ENCODE measurements at regions not wholly inside any gene's neighbourhood (a gene's known extent, or its start where the extent isn't known, plus 50 kb on each side); places are given as distances from the start of the nearest gene placed in this dataset.
A peak's percentile ranks its signal among the peaks of the same experiment; 100 is the strongest.

- no peak overlapping the region for H3K4me3 ChIP-seq (replicated peaks in 1 of 2; ENCODE audit: low read depth in 2 of 2, low read length in 2 of 2)
- TF ChIP-seq, protein P1, sequence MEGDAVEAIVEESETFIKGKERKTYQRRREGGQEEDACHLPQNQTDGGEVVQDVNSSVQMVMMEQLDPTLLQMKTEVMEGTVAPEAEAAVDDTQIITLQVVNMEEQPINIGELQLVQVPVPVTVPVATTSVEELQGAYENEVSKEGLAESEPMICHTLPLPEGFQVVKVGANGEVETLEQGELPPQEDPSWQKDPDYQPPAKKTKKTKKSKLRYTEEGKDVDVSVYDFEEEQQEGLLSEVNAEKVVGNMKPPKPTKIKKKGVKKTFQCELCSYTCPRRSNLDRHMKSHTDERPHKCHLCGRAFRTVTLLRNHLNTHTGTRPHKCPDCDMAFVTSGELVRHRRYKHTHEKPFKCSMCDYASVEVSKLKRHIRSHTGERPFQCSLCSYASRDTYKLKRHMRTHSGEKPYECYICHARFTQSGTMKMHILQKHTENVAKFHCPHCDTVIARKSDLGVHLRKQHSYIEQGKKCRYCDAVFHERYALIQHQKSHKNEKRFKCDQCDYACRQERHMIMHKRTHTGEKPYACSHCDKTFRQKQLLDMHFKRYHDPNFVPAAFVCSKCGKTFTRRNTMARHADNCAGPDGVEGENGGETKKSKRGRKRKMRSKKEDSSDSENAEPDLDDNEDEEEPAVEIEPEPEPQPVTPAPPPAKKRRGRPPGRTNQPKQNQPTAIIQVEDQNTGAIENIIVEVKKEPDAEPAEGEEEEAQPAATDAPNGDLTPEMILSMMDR (IDR thresholded peaks at IDR 0.05; ENCODE audit: low read depth, low read length) = no peak
- peak in 1 of 2 donors; percentile 2 for DNase-seq (ENCODE audit: low read depth in 2 of 2)
Observed at GRCh38 chr9:93860694-93861658, 94.2 kb downstream of the BARX1 start.

DNA sequence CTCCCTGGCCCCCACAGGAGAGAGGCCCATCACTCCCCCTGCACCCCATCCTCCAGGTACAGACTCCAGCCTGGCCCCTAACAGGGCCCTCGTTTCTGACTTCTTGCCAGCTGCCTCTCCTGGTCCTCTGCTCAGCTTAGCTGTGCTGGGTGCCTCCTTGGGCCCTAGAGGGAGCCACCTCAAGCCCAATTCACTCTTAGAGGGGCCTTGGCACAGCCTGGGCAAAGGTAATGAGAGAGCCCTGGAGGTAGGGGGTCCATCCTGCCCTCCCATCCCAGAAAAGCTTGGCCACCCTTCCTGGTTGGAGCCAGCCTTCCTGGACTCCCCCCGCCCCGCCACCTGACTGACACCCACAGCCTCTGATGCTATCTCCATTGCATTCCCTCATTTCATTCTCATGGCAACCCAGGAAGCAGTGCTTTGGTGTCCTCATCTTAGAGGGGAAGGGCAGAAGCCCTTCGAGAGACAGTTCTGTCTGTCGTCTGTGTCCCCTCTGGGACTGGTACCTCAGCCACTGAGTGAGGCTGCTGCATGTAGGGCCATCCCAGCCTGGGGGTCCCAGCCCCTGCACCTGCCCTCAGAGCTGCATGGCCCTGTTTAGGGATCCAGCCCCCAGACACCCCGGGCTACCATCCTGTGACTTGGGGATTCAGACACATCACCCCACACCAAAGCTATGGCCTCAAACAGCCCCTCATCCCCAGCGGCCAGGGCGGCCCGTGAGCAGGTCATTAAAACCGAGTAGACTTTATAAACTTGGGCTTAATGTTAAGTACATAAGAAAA, 95.5 kb downstream of the BARX1 start:
- DNase-seq (ENCODE audit: low read depth in 2 of 2) = no peak
- H3K4me3 ChIP-seq (replicated peaks in 1 of 2; ENCODE audit: low read depth in 2 of 2, low read length in 2 of 2) = no peak overlapping the region
- TF ChIP-seq, protein P1 (IDR thresholded peaks at IDR 0.05; ENCODE audit: low read depth, low read length) = no peak

DNA sequence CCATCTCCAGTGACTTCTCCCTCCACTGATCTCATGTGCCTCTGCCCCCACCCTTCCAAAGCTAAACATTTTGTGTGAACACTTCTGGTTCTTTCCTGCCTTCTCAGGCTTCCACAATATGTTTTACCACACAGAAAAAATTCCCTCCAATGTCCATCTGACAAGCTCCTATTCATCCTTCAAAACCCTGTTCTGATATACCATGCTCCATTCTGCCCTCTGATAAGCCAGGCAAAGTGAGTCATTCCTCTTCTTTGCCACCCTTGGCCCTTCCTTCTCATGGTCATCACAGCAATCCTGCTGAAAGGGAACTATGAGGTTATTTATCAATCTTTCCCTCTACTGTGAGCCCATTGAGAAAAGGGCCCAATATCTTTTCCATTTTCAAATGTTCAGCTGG, 97.6 kb downstream of the BARX1 start:
- no peak for DNase-seq (ENCODE audit: low read depth in 2 of 2)
- no peak overlapping the region for H3K4me3 ChIP-seq (replicated peaks in 1 of 2; ENCODE audit: low read depth in 2 of 2, low read length in 2 of 2)
- TF ChIP-seq, protein P1 (IDR thresholded peaks at IDR 0.05; ENCODE audit: low read depth, low read length) = no peak

GRCh38 chr9:93852728-93853127, 102.4 kb downstream of the BARX1 start:
- no peak overlapping the region for H3K4me3 ChIP-seq (replicated peaks in 1 of 2; ENCODE audit: low read depth in 2 of 2, low read length in 2 of 2)
- TF ChIP-seq, protein P1 (IDR thresholded peaks at IDR 0.05; ENCODE audit: low read depth, low read length) = no peak
- DNase-seq (ENCODE audit: low read depth in 2 of 2) = no peak

DNA sequence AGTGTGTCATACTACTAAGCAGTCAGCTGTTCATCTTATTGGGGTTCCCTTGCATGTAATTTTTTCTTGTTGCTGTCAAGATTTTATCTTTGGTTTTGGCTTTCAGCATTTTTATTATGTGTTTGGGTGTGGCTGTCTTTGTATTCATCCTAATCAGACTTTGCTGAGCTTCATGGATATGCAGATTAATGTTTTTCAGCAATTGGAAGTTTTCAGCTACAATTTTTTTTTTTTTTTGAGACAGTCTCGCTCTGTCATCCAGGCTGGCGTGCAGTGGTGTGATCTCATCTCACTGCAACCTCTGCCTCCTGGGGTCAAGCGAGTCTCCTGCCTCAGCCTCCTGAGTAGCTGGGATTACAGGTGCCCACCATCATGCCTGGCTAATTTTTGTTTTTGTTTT, 108.8 kb downstream of the BARX1 start:
- no peak for DNase-seq (ENCODE audit: low read depth in 2 of 2)
- H3K4me3 ChIP-seq (replicated peaks in 1 of 2; ENCODE audit: low read depth in 2 of 2, low read length in 2 of 2) = no peak overlapping the region
- TF ChIP-seq, protein P1 (IDR thresholded peaks at IDR 0.05; ENCODE audit: low read depth, low read length) = no peak

GRCh38 chr9:93843396-93843795, 111.8 kb downstream of the BARX1 start:
- TF ChIP-seq, protein P1 (IDR thresholded peaks at IDR 0.05; ENCODE audit: low read depth, low read length) = no peak
- no peak for DNase-seq (ENCODE audit: low read depth in 2 of 2)
- no peak overlapping the region for H3K4me3 ChIP-seq (replicated peaks in 1 of 2; ENCODE audit: low read depth in 2 of 2, low read length in 2 of 2)
